Activated CD4-positive, alpha-beta T cell treated with anti-CD3 and anti-CD28 coated beads, Interleukin-10, Interleukin-2, amounts not matched to agents 100 ng/mL and 50 ng/mL, durations not matched to agents 16 hours and 8 hours (primary cell): ENCODE measurements at regions not wholly inside any gene's neighbourhood (a gene's known extent, or its start where the extent isn't known, plus 50 kb on each side); places are given as distances from the start of the nearest gene placed in this dataset.

Source experiments
- DNase-seq: peaks from one replicate; pipeline ENCODE4 v3.0.0-alpha.2; 2020

- DNase-seq: no peak
Observed at GRCh38 chr11:131194726-131195125, 175.7 kb upstream of the NTM start.

- no peak for DNase-seq
Observed at GRCh38 chr11:131195661-131196517, 174.5 kb upstream of the NTM start.

- no peak for DNase-seq
Observed at GRCh38 chr11:131198161-131199014, 172.0 kb upstream of the NTM start.

GRCh38 chr11:131199015-131199280 lies 171.5 kb upstream of the NTM start:
- DNase-seq: no peak

DNA sequence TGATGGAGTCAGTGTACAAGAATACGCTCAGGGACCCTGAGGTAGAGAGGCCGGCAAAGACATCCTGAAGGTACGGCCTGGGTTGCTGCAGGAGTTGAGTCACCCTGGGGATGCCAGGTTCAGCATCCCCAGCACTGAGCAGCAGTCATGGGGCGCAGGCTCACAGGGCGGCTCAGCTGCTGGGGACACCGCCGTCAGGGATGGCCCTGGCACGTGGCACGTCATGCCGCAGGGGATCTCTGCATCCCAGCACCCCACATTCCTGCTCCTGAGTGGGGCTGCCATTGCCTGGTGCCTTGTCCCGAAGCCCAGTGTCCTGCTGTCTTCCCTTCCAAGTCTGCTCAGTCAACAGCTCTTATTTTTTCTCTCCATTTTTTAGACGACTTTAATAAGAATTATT lies 168.7 kb upstream of the NTM start:
- no peak for DNase-seq

- no peak for DNase-seq
Observed at GRCh38 chr11:131203040-131203439, 167.4 kb upstream of the NTM start.

DNA sequence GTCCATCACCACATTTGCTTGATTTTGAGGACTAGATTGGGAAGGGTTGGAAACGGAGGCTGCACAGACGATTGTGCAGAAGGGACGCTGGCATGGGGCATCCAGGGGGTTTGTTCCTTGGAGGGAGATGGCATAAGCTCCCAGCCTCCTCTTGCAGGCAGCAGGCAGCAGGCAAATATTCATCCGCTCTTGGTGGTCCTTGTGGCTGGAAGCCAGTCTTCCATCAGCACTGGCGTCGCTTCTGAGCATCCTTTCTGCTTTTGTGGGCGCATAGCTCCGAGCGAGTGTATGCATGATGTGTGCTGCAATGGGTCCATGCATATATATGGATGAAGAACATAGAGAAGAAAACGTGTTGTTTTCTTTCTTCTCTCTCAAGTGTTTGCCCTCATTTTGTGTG lies 166.1 kb upstream of the NTM start:
- DNase-seq: no peak

DNA sequence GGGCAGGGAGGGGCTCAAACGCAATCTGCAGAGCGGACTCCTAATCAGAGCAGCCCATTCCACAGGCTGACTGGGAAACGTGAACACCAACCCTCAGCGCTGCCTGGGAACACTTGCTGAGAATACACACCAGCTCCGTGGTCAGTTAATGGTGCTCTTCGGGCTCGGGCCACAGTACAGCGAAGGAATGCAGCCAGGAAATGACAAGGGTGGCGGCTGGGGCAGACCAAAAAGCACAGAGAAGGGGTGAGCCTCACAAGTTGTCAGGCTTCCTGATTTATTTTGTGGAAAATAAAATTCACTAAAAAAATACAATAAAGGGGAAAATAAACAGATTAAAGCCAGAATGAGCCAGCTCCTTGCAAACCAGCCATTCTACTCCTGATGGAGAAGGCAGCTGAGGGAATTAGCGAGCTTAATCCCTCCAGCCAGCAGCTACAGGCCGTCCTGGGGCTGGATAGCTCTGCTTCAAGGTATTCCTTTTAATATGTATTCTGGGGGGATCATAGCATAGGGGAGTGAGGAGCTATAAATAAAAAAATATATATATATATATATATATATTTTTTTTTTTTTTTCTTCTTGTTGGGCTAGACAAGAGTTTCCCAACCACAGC lies 165.5 kb upstream of the NTM start:
- no peak for DNase-seq

- DNase-seq: no peak
Observed at GRCh38 chr11:131206671-131207070, 163.7 kb upstream of the NTM start.

- DNase-seq: no peak
Observed at GRCh38 chr11:131207901-131208300, 162.5 kb upstream of the NTM start.

DNA sequence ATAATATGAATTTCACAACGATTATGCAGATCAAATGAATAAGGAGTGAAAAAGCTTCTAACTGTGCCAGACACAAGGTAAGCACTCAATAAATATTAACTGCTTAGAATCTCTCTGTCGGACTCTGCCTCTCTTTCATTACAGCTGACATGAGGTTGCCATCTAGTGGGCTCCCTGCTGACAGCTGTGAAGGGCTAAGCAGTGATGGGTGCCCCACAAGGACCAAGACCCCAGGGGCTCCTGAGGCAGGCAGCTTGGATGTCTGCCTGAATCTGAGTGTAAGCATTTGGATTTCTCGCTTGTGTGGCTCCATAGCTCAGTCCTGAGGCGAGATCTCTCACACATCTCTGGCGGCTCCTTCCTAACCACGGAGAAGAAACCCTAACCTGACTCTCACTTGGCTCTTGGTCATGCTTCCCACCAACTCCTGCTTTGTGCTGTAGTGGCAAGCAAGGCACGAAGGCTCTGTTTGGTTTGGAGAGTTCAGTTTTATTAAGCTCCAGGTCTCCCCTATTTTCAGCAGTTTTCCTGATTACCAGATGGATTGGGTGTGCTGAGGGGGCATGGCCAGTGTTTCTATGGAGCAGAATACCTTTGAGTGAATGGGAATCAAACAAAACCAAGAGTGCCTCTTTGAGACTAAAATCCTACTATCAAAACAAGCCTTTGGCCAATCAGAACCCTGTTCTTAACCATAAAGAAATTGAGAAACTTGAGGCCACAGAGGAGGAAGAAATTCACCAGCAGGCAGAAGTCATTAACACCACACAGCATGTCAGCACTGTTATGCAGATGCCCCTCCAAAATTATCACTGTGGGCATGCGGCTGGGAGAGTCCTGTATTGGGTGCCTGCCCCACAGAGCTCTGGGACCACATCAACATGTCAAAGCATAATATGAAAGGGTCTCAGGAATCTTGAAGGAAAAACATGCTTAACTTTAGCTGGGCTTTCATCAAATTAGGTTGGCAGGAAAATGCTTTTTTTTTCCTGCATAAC lies 152.8 kb upstream of the NTM start:
- DNase-seq: no peak

GRCh38 chr11:131218542-131218941 lies 151.9 kb upstream of the NTM start:
- DNase-seq: no peak

DNA sequence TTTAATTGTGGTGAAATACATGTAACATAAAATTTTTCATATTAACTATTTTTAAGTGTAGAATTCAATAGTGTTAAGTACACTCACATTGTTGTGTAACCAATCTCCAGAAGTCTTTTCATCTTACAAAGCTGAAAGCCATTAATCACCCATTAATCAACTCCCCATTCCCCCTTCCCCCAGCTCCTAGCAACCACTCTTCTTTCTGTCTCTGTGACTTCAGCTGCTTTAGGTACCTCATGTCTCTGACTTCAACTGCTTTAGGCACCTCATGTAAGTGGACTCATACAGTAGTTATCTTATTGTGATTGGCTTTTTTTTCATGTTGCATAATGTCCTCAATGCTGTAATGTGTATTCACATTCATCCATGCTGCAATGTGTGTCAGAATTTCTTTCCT lies 150.8 kb upstream of the NTM start:
- DNase-seq: no peak

- no peak for DNase-seq
Observed at GRCh38 chr11:131223198-131223991, 147.0 kb upstream of the NTM start.

DNA sequence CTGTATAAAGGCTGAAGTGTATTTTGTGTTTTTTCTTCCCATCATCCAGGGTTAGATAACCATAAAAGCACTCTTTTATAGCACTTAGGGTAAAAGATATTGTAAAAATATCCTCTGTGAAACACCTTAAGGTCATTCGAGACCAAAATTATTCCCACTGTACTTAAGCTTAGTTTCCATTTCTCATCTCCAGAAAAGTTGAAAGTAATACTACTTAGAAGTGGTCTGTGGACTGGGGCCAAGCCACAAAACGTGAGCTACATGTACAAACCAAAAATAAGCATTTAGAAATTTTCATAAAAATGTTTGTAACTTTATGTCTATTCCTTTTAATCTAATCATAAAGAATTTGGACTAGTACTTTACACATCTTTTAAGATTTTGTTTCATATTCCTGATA lies 142.0 kb upstream of the NTM start:
- DNase-seq: no peak

- no peak for DNase-seq
Observed at GRCh38 chr11:131229221-131229620, 141.2 kb upstream of the NTM start.

DNA sequence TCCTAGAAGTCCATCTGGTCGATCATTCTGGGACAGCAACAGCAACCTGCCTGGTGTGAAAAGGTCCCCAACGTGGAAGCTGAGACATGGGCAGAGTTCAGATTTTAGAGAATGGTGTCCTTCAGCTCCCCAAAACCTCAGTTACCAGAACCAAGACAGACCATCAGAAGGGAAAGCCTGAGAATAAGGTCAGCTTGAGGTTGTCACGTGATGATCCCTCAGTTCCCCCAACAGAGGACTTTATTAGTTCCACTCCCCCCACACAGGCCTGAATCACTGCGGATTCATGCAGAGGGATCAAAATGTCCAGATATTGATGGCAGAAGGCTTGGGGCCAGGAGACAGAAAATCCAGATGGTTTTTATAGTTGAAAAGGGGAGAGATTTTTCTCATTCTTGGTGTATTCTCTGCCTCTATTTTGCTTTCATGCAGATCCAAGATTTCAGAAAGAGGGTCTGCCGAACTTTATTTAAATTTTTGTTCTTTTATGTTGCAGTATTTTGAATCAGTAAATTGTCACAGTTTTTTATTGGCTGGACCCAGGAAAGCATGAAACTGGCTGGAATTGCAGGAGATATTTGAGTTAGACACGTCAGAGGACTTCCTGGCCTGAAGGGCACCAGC lies 139.0 kb upstream of the NTM start:
- DNase-seq: no peak

DNA sequence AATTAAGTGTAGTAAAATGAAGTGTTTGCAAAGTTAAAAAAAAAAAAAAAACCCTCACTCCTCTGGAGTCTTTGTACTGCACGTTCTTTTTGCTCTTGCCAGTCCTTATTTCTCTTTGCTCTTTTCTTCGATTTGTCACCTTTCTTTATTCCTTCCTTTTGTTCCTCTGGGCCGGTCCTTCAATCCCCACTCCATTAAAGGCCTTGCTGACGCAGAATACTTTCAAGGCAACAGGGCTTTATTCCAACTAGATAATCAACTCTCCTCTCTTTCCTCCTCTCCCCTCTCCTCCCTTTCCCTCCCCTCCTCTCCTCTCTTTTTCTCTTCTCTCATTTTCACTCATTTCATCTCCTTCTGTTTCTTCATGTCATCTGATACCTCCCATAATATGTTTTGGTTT lies 138.2 kb upstream of the NTM start:
- DNase-seq: no peak

GRCh38 chr11:131234221-131234620 lies 136.2 kb upstream of the NTM start:
- DNase-seq: no peak

DNA sequence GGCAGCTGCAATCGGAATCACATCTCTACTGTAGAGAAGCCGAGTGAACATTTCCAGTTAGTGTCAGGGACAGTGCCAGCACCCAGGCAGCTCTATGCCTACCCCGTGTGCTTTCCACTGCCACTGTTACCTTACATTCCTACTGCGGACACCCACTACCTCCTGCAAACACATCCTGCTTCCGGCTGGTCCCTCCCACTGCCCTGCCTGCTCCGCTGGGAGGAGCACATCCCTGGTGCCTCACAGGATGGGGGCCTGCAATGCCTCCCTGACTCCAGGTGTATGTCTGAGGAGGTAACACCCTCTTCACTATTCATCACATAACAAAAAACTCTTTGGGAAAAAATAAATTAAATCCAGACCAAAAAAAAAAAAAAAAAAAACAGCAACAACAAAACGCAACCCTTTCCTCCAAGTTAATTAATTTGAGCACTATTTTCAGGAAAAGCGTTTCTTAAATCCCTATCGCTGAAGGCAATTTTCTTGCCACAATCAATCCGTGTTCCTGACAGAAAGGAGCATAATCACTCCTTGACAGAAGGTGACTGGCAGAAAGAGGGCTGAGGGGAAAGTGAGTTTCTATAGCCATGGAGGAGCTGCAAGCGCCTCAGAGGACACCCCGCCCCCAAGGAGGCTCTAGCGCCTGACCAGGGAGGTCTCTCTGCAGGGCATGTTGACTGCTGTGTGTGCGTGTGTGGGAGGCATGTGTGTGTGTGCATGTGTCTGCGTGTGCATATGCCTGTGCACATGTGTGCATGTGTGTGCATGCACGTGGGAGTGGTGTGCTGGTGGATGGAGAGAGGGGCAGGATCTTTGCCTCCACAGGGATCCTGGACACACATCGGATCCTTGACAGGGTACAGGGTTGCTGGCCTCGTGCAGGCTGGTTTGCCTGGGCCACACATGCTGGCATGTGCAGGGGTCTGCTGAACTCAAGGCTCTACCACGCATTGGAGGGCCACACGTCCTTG lies 134.8 kb upstream of the NTM start:
- DNase-seq: no peak
